Keratinocyte (primary cell): ENCODE measurements at regions not wholly inside any gene's neighbourhood (a gene's known extent, or its start where the extent isn't known, plus 50 kb on each side); places are given as distances from the start of the nearest gene placed in this dataset.

Experiments used
- DNase-seq: peaks from one replicate; pipeline ENCODE4 v3.0.0-alpha.2; 2011; ENCODE audit warnings: low read depth, missing footprints, low spot score
- FAIRE-seq: peaks from 2 replicates; lab custom pipeline; 2011; peaks lifted over from hg19 to GRCh38; lab: Jason Lieb, UNC
- H2AFZ ChIP-seq: 2 replicates; pipeline ENCODE4 v1.6.0; 2012; ENCODE audit warnings: low read length, control low read depth, inconsistent platforms; ENCODE audit not compliant: control insufficient read depth
- H3K27ac ChIP-seq: 2 replicates; pipeline ENCODE4 v1.5.1; 2011; ENCODE audit warnings: low read length; ENCODE audit not compliant: control insufficient read depth, insufficient read depth
- H3K27me3 ChIP-seq: 3 replicates; pipeline ENCODE4 v1.6.0; 2011; ENCODE audit warnings: low read length; ENCODE audit not compliant: control insufficient read depth, insufficient read depth; ENCODE audit errors: extremely low read depth
- H3K36me3 ChIP-seq, 2 experiments: 2 replicates in 1 of 2; 3 replicates in 1 of 2; pipeline ENCODE4 v1.5.1; 2011; ENCODE audit warnings: low read length in 2 of 2, mild to moderate bottlenecking in 1 of 2; ENCODE audit not compliant: control insufficient read depth in 2 of 2, insufficient read depth in 2 of 2; ENCODE audit errors: extremely low read depth in 1 of 2
- H3K4me1 ChIP-seq: 3 replicates; pipeline ENCODE4 v1.5.1; 2011; ENCODE audit warnings: low read length; ENCODE audit not compliant: control insufficient read depth, insufficient read depth; ENCODE audit errors: extremely low read depth
- H3K4me2 ChIP-seq: 3 replicates; pipeline ENCODE4 v1.6.0; 2011; ENCODE audit warnings: low read depth, low read length; ENCODE audit not compliant: control insufficient read depth, insufficient read depth; ENCODE audit errors: extremely low read depth
- H3K4me3 ChIP-seq, 3 experiments: fragments of 200-600 bp in 1 of 3; sonication (generic) in 1 of 3; 2 replicates in 2 of 3; 3 replicates in 1 of 3; pipeline ENCODE4 v1.5.1; 2011 to 2016; ENCODE audit warnings: low read length in 3 of 3, mild to moderate bottlenecking in 3 of 3, control low read depth in 2 of 3, inconsistent platforms in 1 of 3, low read depth in 1 of 3, mixed read lengths in 1 of 3, mixed run types in 1 of 3, moderate library complexity in 1 of 3; ENCODE audit not compliant: control insufficient read depth in 2 of 3, insufficient read depth in 2 of 3; ENCODE audit errors: extremely low read depth in 1 of 3
- H3K79me2 ChIP-seq: 2 replicates; pipeline ENCODE4 v1.6.0; 2012; ENCODE audit warnings: low read length; ENCODE audit not compliant: control insufficient read depth, insufficient read depth
- H3K9ac ChIP-seq: 3 replicates; pipeline ENCODE4 v1.6.0; 2011; ENCODE audit warnings: low read length; ENCODE audit not compliant: control insufficient read depth, insufficient read depth; ENCODE audit errors: extremely low read depth
- H3K9me1 ChIP-seq: 3 replicates; pipeline ENCODE4 v1.6.0; 2011; ENCODE audit warnings: low read length; ENCODE audit not compliant: control insufficient read depth, insufficient read depth; ENCODE audit errors: extremely low read depth
- H3K9me3 ChIP-seq: 2 replicates; pipeline ENCODE4 v1.5.1; 2012; ENCODE audit warnings: low read depth, low read length; ENCODE audit not compliant: control insufficient read depth
- H4K20me1 ChIP-seq: 3 replicates; pipeline ENCODE4 v1.6.0; 2011; ENCODE audit warnings: low read length; ENCODE audit not compliant: control insufficient read depth, insufficient read depth; ENCODE audit errors: extremely low read depth
- EZH2 ChIP-seq: IDR thresholded peaks from one replicate; pipeline ENCODE4 v1.6.1; 2012; ENCODE audit warnings: inconsistent platforms, mild to moderate bottlenecking, low read length, moderate library complexity
- dilution Hi-C: fragments of 300-500 bp; cut with MboI; formaldehyde crosslinking; loops from one replicate; pipeline ENCODE4 v1.7.0; 2020; ENCODE audit warnings: low sequenced_read_pairs; ENCODE audit not compliant: extremely low pct_ligation_motif_present
- TF ChIP-seq, protein P1 (sequence below), 3 experiments: IDR thresholded peaks in 1 of 3; conservative IDR thresholded peaks in 1 of 3; optimal IDR thresholded peaks in 1 of 3; 2 replicates in 2 of 3; 3 replicates in 1 of 3; pipeline versions ENCODE3 to v1.5.1; 2011; ENCODE audit warnings: low read length in 3 of 3, mild to moderate bottlenecking in 3 of 3, moderate library complexity in 2 of 3, control low read depth in 1 of 3, inconsistent platforms in 1 of 3; ENCODE audit not compliant: insufficient read depth in 2 of 3; ENCODE audit errors: extremely low read depth in 1 of 3

DNA sequence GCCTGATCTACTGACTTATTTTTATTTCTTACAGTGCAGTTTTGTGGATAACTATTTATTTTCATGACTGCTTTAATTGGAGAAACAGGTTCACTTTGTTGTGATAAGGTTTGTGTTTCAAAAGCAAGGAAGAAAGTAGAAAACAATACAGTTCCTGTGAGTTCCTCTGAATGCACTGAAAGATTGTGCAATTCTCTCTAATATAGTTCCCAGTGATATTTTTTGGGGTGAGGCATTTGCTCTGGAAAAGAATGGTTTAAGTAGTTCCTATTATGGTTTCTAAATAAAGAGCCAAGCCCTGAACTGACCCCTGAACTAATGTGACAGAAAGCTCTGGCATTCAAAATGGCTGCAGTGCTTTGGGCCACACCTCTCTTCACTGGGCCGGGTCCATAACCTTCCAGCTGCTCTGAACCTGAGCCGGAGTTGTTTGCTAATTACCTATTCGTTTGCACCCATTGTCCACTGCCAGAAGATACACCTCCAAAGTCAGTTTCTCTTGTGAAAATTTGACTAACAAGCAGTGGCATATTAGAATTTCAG, 56.6 kb upstream of the VTCN1 start:
- Histone ChIP-seq H3K4me1 (no peaks in the 10 kb centered on the region), H3K9me1 (no peaks in the 10 kb centered on the region), H3K4me3 (no peak overlapping the region), H3K79me2 (no peaks in the 10 kb centered on the region), H2AFZ (no peak overlapping the region), H3K9ac (no peak overlapping the region), H3K4me2 (no peak overlapping the region), H4K20me1 (no peaks in the 10 kb centered on the region), H3K36me3 (no peaks in the 10 kb centered on the region), H3K27ac (no peak overlapping the region), H3K27me3 (peaks cover 3% of the 10 kb centered on the region), H3K9me3 (no peaks in the 10 kb centered on the region)
- dilution Hi-C loops = no loop called here
- FAIRE-seq (no peak), DNase-seq (no peak)
- TF ChIP-seq, protein P1, sequence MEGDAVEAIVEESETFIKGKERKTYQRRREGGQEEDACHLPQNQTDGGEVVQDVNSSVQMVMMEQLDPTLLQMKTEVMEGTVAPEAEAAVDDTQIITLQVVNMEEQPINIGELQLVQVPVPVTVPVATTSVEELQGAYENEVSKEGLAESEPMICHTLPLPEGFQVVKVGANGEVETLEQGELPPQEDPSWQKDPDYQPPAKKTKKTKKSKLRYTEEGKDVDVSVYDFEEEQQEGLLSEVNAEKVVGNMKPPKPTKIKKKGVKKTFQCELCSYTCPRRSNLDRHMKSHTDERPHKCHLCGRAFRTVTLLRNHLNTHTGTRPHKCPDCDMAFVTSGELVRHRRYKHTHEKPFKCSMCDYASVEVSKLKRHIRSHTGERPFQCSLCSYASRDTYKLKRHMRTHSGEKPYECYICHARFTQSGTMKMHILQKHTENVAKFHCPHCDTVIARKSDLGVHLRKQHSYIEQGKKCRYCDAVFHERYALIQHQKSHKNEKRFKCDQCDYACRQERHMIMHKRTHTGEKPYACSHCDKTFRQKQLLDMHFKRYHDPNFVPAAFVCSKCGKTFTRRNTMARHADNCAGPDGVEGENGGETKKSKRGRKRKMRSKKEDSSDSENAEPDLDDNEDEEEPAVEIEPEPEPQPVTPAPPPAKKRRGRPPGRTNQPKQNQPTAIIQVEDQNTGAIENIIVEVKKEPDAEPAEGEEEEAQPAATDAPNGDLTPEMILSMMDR (optimal IDR thresholded peaks at IDR 0.05 in 1 of 3, IDR thresholded peaks at IDR 0.05 in 1 of 3, conservative IDR thresholded peaks at IDR 0.05 in 1 of 3; ENCODE audit: extremely low read depth in 1 of 3, insufficient read depth in 2 of 3, low read length in 3 of 3) = no peak
- no peak for TF ChIP-seq EZH2

DNA sequence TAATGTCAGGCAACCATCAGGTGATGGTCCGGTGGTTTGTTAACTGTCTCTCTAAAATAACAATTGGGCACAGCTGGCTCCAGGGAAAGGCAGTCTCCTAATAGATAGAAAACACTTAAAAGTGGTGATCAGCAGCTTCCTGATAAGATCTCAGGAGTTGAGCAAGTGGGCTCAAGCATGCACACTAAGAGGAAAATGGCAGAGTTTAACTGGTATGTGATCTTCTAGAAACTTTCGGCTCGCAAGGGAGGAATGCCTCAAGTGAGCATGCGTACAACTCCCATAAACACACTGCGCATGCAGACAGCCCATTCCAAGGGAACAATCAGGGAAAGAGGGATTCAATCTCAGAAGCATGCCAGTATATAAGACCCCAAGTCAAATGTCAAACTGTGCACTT, 52.2 kb upstream of the VTCN1 start:
- no peak overlapping the region for H3K4me3 ChIP-seq
- no peak for FAIRE-seq
- H3K36me3 ChIP-seq = no peaks in the 10 kb centered on the region
- H3K9ac ChIP-seq = no peak overlapping the region
- H4K20me1 ChIP-seq = no peaks in the 10 kb centered on the region
- no peak for TF ChIP-seq EZH2
- TF ChIP-seq, protein P1 (optimal IDR thresholded peaks at IDR 0.05 in 1 of 3, IDR thresholded peaks at IDR 0.05 in 1 of 3, conservative IDR thresholded peaks at IDR 0.05 in 1 of 3; ENCODE audit: extremely low read depth in 1 of 3, insufficient read depth in 2 of 3, low read length in 3 of 3) = no peak
- dilution Hi-C loops = no loop called here
- no peaks in the 10 kb centered on the region for H3K9me1 ChIP-seq
- H3K27ac ChIP-seq = no peak overlapping the region
- no peak overlapping the region for H3K4me2 ChIP-seq
- no peak for DNase-seq
- H3K79me2 ChIP-seq = no peaks in the 10 kb centered on the region
- H3K4me1 ChIP-seq = no peaks in the 10 kb centered on the region
- no peak overlapping the region for H2AFZ ChIP-seq
- no peaks in the 10 kb centered on the region for H3K9me3 ChIP-seq
- peaks cover 3% of the 10 kb centered on the region for H3K27me3 ChIP-seq
